OCI-M2 (cell line): ENCODE measurements at regions not wholly inside any gene's neighbourhood (a gene's known extent, or its start where the extent isn't known, plus 50 kb on each side); places are given as distances from the start of the nearest gene placed in this dataset.

ENCODE experiments used
- DNase-seq: peaks from one replicate; lab custom pipeline; 2025; ENCODE audit not compliant: unreplicated experiment; lab: John Stamatoyannopoulos, UW

DNA sequence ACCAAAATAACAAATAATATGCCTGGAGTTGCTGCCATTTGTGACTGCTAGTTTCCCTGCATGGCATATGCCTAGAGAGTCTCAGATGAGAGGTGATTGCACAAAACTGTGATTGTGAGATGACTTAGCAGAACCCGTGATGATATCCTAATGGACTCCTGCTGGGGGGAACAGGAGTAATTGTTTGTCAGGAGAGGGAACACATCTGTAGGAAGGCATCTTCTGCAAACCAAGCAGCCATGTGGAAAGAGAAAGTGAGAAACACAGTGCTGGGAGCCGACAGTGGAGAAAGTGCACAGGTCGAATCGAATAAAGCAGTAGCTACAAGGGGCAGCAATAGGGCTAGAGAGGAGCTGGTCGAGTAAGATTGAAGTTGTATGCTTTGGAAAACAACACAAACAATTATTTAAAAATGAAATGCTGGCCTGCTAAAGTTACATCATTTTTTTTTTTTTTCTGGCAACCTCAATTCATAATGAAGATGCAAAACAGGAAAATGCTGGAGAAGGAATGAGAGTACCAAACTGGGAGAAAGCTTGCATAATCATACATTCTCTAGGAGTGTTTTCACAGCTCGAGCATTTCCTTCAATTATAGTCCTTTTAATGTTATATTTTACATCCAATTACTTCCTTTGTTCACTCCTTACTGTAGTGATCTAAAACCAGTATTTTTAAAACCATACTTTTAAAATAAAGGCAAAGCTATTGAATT is 494.2 kb upstream of the AGTR1 start:
- DNase-seq: no peak

DNA sequence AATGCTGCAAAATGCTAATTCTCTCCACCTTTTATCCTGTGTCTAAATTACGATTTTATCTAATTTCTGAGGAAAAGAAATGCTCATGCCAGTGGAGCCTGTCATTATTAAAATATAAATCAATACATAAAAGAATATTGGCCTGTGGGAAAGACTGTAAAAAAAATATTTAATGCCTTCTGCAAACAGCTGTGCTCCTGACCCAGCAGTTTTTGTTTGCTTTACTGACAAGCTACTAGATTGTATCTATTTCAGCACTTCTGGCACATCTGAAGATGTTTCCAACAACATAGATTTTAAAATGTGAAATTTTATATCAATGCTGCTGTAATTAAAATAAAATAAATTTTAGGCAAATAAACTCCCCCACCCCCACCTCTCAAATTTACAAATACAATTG is 493.6 kb upstream of the AGTR1 start:
- DNase-seq: no peak

DNA sequence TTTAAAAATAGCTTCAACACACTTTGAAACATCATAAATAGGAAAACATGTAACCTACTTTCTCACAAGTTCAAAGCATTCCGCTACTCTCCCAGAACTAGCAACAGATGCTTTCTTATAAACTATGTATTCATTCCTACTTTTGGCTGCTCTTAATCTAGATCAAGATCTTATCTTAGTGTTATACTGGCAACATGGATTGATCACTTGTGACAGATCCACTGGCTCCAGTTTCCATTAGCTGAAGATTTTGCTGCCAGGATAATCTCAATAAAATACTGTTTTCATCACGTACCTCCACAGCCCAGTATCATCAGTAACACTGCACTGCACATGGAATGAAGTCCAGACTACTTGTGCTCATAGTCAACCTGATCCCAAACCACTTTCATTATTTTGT is 491.7 kb upstream of the AGTR1 start:
- DNase-seq: no peak

DNA sequence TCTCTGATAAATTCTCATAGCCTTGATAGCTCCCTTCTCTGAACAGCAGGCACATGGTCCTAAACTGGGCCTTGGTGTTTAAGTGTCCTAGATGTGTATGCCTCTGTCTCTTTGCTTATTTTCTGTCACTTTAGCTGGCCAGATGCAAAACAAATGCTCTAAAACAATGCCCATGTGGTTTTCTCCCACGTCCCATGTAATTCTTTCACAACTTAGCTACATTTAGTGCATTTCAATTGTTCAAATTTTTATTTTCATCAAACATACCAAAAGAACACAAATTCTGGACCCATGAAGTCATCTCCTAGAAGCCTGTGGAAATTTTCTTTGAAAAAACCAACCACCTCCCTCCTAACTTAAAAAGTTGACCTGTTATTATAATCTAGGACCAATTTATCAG is 491.3 kb upstream of the AGTR1 start:
- DNase-seq: no peak

DNA sequence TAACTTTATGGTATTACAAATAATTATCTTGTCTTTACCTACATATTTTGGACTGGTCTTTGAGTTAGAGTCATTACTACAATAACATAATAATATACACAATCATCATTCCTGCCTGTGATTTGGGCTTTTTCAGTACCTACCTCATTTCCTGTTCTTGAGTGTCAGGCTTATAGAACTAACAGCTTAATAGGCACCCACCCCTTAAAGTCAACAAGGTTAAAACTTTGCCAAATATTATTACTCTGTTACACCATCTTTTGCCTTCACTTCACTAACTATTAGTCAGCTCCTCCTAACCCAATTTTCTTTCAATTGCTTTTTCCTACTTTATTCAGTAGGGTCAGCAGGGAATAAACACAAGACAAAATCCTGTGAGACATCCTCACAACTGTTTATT is 488.7 kb upstream of the AGTR1 start:
- no peak for DNase-seq

DNA sequence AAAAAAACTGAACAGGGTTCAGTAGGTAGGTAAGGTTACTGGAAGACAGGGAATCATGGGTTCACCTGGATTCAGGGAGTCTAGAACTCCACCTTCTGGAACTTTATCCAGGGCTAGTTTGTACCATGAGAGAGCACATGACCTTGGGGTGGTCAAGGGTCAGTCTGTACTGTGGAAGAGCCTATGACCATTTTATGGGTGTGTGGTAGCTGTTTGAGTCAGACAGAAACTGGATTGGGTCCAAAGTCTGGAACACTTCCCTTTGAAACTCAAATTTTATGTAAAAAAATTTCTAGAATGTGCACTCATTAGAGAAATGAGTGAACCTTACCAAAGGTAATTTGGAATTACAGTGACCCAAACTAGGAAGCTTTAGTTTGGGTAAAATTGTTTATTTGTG is 486.0 kb upstream of the AGTR1 start:
- DNase-seq: no peak

DNA sequence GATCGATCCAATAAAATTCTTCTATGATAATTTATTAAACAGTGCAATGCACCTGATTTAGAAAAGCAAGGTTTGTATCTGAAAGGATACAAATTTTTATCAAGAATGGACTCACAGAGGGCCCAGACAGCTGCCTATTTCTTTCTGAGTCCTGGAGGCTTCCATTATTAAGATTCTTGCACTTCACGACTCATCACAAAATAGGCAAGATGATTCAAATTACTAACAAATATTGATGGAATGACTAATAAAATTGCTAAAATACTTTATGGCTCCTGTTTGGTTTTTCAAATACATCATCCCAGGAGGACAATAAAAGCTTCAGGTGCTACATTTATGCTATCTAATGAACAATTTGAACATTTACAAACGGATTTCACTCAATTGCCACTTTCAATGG is 483.0 kb upstream of the AGTR1 start:
- DNase-seq: no peak

DNA sequence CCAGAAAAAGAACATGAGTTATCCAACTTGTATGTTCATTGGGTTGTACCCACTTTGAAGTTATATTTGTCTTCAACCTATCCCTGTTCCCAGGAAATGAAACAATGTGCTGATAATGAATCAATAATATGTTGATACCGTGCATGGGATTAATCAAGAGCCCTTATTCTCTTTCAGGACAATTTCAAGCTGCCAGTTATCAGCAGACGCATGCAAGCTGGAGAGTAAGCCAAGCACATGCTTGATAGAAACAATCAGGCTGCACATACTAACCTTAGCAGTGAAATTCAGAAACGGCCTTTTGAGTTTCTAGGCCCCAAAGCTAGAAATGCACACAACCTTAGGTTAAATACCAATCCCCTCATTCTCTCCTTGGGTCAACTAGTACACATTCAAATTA is 480.4 kb upstream of the AGTR1 start:
- DNase-seq: no peak

DNA sequence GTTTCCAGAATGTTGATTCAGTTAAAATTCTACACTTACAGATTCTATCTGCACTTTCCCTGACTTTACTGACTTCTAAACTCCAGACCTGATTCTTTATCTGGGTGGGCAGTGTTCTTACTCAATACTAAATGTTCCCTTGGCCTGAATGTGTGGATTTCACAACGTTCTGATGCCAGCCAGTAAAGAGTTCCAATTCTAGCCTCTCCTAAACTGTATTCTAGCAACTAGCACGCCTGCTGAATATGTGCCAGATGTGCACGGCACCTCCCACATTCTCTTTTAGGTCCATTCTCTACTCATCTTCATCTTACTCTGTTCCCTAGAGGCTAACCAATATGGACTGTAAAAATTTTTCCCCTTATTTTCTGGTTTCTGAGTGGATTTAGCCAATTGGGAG is 479.5 kb upstream of the AGTR1 start:
- no peak for DNase-seq

DNA sequence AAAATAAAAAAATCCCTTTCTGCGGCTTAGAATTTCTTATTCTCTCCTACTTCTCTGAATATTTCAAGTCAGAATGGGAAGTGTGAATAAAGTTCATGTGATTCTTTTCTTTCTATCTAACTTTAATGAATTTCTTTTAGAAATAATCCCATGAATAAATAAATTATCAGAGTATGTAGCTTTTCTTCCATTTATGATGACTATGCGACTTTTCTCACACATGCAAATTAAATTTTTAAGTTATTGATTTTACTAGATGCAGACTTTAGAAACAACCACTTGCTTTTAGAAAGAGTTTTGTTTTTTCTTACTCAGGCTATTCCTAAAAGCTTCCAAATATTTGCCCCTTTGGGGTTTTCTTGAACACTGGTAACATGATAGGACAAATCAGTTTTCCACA is 477.7 kb upstream of the AGTR1 start:
- no peak for DNase-seq

DNA sequence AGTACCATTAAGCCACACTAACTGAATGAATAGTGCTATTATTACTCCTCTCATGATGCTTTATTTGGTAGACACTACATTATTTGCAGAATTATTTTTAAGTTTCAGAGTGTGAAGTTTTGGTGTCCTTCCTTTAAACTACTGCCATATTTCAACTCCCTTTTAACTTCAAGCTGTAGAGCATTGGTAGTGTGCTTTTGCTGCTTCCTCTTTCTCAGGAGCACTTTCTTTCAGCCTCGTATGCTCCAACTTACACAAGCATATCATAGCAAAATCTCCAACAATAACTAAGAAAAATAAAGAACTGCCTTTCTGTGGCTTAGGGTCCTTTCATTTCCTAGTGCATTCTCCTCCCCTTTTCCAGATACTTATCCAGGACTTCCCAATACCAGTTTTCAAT is 476.4 kb upstream of the AGTR1 start:
- no peak for DNase-seq

DNA sequence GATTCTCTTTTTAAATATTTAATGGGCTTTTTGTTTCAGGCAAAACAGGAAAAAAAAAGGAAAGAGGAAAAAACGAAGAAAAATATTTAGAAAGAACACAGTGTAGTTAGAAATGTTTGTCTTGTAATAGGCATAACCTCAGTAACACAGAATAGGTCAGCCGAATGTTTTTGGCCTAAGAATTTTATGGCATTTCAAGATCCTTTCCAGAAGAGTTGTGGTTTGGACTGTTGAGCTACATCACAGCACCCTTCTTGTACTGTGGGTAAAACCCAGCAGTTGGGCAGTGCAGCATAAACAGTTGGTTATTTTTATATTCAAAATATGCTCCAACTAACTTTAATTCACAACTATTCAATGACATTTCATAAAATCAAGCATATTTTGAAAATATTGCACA is 474.4 kb upstream of the AGTR1 start:
- no peak for DNase-seq

DNA sequence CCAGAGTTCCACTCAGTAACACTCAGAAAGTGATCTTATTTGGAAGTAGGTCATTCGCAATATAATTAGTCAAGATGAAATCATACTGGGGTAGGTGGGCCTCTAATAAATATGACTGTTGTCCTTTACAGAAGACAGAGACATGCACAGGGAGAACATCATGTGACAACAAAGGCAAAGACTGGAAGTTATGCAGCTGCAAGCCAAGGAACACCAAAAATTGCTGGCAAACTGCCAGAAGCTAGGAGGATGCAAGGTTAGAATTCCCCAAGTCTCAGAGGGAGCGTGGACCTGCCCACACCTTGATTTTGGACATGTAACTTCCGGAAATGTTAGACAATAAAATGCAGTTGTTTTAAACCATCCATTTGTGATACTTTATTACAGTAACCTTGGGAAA is 471.5 kb upstream of the AGTR1 start:
- DNase-seq: no peak

DNA sequence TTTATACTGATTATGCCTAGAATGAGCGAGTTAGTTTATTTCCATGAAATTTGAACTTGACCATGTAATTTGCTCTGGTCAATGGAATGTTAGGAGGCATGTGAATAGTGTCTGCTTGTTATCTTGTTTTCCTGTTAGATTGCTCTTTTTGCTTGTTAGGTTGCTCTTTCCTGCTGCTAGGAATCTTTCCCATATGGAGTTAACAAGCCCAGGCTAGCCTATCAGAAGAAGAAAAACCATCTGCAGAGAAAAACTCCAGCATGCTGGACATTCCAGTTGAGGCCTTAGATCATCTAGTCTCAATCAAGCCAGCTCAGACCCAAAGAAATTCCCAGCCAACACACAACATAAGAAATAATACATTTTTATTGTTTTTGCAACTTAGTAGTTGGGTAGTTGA is 470.2 kb upstream of the AGTR1 start:
- no peak for DNase-seq

DNA sequence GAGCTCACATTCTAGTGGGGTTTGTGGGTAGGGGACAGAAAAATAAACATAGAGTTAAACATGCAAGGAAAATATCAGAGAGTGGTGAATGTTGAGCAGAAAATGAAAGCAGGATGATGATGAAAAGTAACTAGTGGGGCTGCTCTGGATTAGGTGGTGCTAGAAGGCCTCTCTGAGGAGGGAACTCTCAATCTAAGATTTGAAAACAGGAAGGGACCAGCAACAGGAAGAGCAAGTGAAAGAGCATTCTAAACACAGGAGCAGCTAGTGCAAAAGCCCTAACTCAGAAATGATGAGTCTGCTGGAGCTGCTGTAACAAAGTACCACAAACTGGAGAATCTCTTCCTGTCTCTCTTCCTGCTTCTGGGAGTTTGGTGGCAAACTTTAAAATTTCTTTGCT is 468.6 kb upstream of the AGTR1 start:
- DNase-seq: no peak

DNA sequence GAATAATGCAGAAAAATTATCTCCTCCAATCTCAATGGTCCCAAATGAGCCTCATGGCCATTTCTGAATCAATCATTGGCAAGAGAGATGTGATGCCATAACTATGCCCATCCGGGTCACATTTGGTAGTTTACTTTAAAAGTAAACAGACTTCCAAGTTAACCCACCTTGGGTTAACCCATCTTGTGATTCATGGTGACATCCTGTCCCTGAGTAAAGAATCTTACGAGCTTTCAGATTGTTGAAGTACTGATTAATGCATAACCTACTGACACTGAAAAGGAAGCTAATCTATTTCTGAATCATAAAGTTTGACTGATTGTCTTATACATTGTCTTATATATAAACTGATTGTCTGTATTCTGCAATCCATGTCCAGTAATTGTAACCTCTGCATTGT is 467.2 kb upstream of the AGTR1 start:
- no peak for DNase-seq

DNA sequence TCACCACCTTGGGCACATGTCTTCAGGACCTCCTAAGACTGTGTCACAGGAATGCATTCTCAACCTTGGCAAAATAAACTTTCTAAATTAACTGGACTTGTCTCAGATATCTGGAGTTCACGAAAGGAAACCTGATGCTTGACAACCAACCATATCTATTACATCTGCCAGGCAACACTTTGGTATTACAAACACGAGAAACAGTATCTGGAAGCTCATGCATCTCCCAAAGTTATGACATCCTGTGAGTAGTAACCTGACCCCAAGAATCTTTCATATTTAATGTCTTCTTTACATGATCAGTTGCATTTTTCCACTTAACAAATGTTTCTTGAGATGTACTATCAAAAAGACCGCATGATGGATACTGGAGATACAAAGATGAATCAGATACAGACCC is 465.3 kb upstream of the AGTR1 start:
- no peak for DNase-seq

DNA sequence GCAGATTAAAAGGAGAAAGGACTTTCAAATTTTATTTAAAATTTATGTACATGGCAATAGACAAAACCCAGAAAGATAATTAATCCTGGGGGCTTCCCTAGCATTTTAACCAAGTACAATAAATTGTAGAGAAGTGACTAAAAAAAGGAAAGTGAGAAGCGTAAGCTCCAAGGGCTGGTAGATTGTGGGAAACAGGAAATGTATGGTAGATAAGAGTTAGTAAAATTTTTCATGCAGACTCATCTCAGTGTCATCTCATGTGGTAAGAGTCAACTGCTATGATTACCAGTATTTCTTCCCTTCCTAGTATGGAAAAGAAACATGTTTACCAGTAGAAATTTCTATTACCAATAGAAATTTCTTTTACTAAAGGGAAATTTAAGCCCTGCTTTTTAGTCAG is 464.3 kb upstream of the AGTR1 start:
- DNase-seq: no peak

DNA sequence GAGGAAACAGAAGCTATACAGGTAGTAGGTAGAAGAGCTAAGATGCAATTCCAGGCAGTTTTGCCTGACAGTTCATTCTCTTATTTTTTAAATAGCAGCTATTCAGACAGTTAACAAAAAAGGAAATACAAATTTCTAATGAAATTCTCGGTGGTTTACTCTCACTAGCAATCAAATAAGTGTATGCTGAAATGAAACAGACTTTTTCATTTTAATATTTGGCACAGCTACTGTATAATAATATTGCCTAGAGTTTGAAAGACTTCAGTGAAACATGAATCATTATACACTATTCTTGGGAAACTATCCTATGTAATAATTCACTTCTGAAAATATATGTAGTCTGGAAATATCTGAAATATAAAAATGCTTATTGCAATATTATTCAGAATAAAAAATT is 463.2 kb upstream of the AGTR1 start:
- no peak for DNase-seq

DNA sequence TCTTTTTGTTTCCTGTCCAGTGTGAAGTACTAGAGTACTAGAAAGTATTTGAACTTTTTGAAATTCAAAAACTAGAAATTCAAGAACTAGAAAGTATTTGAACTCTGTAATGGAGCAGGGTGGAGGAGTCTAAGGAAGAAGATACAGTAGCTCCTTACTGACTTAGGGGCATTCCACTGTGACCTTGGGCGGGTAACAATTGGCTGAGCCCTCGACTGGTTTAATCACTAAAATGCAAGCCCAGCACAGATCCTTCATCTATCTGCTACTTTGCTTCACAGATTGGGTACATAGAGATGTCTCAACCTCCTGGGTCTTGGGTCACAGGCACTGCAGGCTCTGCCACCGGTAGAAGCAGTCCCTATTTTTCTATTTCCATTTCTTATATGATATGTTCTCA is 462.1 kb upstream of the AGTR1 start:
- DNase-seq: no peak

DNA sequence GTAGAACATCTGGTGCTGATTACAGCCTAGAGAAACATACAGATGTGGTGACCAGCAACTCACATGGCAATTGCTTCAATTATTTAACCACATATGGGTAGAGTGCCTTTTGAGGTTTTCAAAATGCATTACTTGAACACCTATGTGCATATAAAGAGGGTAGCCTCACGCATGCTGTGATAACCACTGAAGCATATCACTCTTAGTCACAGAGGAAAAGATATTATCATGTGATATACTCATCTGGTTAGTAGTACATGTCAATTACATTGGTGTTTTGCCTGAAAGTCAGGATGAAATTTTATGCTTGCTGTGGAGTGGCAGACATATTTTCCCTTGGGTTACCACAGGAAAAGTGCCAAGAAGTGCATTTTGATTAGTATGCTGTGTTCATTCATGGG is 459.3 kb upstream of the AGTR1 start:
- DNase-seq: no peak

DNA sequence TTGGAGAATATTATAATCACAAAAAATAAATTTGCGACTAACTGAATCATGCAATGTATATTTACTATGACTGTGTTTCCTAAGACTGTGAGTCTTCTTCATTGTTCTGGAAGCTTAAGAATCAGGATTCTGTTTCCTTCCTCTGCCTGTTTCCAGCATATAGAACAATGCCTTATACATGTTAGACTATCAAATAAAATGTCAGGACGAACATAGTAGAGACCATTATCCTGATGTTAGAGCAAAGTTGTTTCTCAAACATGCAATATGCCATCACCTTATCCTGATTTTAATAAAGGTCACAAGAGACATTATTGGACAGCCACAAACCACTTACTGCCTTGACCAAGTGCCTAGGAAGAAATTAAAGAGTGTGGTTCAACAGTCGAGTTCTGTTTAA is 457.4 kb upstream of the AGTR1 start:
- DNase-seq: no peak

DNA sequence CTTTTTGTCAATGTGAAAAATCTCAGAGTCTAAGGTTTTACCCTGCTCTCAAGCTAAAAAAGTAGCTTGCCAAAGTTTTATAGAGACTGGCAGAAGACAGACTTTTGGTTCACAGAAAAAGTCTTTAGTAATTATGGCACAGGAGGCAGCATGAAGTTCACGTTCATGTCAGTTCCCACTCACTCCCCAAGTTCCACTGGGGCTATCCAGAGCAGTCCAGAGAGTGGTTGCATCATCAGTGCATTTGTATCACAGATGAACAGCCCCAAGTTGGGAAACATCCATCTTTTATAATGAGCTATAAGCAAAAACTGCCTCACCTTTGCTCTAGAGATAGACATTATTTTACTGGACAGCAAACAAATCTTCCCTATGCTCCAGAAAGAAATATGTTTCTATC is 454.1 kb upstream of the AGTR1 start:
- DNase-seq: no peak
